Tibial nerve (tissue), 4 donors: ENCODE measurements at regions not wholly inside any gene's neighbourhood (a gene's known extent, or its start where the extent isn't known, plus 50 kb on each side); places are given as distances from the start of the nearest gene placed in this dataset.

ENCODE experiments used
- EP300 ChIP-seq, 2 donors: sonication (generic); formaldehyde crosslinking; IDR thresholded peaks; one replicate each; pipeline ENCODE4 v1.6.1; 2017; ENCODE audit warnings: antibody characterized with exemption in 2 of 2, mild to moderate bottlenecking in 1 of 2
- POLR2A ChIP-seq, 2 donors: fragments of 450-650 bp; IDR thresholded peaks; one replicate each; pipeline ENCODE4 v1.6.1; 2017; ENCODE audit warnings: antibody characterized with exemption in 2 of 2, mild to moderate bottlenecking in 2 of 2, moderate library complexity in 2 of 2
- TF ChIP-seq, protein P1 (sequence below), 5 experiments: fragments of 200-600 bp in 3 of 5; fragments of 450-650 bp in 2 of 5; sonication (generic) in 3 of 5; IDR thresholded peaks; one replicate each; pipeline ENCODE4 v1.5.1; 2016 to 2019; ENCODE audit warnings: antibody characterized with exemption in 5 of 5, mild to moderate bottlenecking in 3 of 5, moderate library complexity in 2 of 5

DNA sequence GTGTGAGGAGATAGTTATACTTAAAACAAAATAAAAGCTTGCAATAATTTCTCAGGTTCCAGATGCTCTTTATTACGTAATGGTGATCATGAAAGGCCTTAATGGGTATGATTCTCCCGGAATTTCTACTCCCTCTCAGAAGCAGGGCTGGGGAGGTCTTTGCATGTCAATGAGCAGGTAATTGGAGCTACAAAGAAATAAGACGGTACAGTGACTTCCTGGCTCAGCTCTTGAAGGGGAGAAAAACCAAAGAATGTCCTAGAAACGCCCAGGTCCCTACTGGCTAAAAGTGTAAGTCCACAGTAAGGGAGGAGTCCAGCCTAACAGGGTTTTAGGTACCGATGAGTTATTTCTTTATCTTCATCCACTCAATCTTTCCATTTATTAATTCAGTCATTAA is 390.9 kb downstream of the TMEM114 start:
- TF ChIP-seq, protein P1, sequence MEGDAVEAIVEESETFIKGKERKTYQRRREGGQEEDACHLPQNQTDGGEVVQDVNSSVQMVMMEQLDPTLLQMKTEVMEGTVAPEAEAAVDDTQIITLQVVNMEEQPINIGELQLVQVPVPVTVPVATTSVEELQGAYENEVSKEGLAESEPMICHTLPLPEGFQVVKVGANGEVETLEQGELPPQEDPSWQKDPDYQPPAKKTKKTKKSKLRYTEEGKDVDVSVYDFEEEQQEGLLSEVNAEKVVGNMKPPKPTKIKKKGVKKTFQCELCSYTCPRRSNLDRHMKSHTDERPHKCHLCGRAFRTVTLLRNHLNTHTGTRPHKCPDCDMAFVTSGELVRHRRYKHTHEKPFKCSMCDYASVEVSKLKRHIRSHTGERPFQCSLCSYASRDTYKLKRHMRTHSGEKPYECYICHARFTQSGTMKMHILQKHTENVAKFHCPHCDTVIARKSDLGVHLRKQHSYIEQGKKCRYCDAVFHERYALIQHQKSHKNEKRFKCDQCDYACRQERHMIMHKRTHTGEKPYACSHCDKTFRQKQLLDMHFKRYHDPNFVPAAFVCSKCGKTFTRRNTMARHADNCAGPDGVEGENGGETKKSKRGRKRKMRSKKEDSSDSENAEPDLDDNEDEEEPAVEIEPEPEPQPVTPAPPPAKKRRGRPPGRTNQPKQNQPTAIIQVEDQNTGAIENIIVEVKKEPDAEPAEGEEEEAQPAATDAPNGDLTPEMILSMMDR (IDR thresholded peaks at IDR 0.05): no peak
- TF ChIP-seq POLR2A (IDR thresholded peaks at IDR 0.05): no peak
- TF ChIP-seq EP300 (IDR thresholded peaks at IDR 0.05): no peak
